Stimulated activated naive CD8-positive, alpha-beta T cell treated with anti-CD3 and anti-CD28 coated beads, Interleukin-15, Interleukin-2, amounts not matched to agents 100 ng/mL and 50 ng/mL, for 24 hours (primary cell): ENCODE measurements at regions not wholly inside any gene's neighbourhood (a gene's known extent, or its start where the extent isn't known, plus 50 kb on each side); places are given as distances from the start of the nearest gene placed in this dataset.
A peak's percentile ranks its signal among the peaks of the same experiment; 100 is the strongest.

ENCODE experiments used
- H3K27ac Mint-ChIP-seq: one replicate; pipeline ENCODE4 v1.8.0; 2021; ENCODE audit warnings: mild to moderate bottlenecking, mixed read lengths
- H3K27me3 Mint-ChIP-seq: one replicate; pipeline ENCODE4 v1.8.0; 2021; ENCODE audit warnings: mixed read lengths
- H3K36me3 Mint-ChIP-seq: one replicate; pipeline ENCODE4 v1.8.0; 2021; ENCODE audit warnings: low read depth, mixed read lengths
- H3K4me1 Mint-ChIP-seq: one replicate; pipeline ENCODE4 v1.8.0; 2021; ENCODE audit warnings: low read depth, mixed read lengths
- H3K4me3 Mint-ChIP-seq: one replicate; pipeline ENCODE4 v1.8.0; 2021; ENCODE audit warnings: mild to moderate bottlenecking, mixed read lengths
- H3K9me3 Mint-ChIP-seq: one replicate; pipeline ENCODE4 v1.8.0; 2021; ENCODE audit warnings: mixed read lengths

DNA sequence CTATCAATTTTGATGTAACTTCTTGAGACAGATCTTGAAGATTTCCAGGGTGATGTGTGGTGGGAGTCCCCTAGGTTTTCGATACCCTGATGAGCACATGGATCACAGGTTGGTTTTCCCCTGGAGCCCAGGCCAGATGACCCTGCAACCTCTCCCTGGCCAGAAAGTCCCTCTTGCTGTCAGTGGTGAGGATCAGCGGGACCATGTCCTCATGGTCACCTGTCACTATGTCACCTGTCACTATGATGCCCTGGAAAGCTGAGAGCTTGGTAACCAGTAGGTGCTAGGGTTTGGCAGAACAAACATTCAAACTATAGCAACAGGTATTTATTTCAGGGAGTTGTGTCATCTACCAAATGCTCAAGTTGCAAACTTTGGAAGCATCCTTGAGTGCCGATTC lies 197.9 kb downstream of the ARHGAP12 start:
- peaks cover 15% of the 10 kb centered on the region for H3K27me3 Mint-ChIP-seq
- no peaks in the 10 kb centered on the region for H3K4me1 Mint-ChIP-seq
- no peaks in the 10 kb centered on the region for H3K36me3 Mint-ChIP-seq
- H3K9me3 Mint-ChIP-seq = no peaks in the 10 kb centered on the region
- H3K4me3 Mint-ChIP-seq = no peak overlapping the region
- H3K27ac Mint-ChIP-seq = no peak overlapping the region

DNA sequence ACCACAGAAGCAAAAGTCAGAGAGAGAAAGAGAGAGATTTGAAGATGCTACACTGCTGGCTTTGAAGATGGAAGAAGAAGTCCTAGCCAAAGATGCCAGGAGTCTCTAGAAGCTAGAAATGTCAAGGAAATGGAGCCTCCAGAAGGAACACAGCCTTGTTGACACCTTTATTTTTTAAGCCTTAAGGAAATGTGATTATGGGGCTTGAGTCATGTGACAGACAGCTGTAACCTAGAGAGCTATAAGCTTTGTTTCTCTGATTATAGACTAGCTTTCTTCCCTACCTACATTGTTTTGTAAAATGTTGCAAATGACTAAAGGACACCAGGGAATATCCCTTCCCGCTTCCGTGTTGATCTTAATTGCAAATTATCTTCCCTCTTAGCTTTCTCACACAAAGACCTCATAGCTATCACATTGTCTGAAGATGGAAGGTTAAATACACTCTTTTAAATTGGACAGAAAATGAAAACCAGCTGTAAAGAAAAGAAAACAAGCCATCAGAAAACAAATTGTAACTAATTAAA lies 199.9 kb downstream of the ARHGAP12 start:
- H3K27ac Mint-ChIP-seq = no peak overlapping the region
- no peak overlapping the region for H3K4me3 Mint-ChIP-seq
- H3K9me3 Mint-ChIP-seq = no peaks in the 10 kb centered on the region
- H3K4me1 Mint-ChIP-seq = no peaks in the 10 kb centered on the region
- H3K27me3 Mint-ChIP-seq = peaks cover 15% of the 10 kb centered on the region
- H3K36me3 Mint-ChIP-seq = no peaks in the 10 kb centered on the region

DNA sequence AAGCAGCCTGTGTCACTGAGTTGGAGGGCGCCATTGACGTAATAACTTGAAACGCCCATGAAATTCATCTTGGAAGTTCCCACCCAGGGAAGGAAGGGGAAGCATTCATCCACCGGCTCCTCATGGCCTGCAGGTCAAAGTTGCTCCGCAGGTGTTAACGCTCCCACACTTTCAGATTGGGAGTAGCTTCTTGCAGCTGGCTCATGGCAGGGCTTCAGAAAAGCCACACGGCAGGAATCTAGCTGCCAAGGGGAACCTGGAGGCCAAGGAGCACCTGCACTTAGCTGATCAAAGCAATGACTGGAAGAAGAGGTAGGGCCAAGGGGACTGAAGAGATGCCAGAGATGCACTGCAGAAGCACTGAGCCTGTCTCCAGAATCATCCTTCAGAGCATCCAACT lies 203.2 kb downstream of the ARHGAP12 start:
- H3K27ac Mint-ChIP-seq = no peak overlapping the region

DNA sequence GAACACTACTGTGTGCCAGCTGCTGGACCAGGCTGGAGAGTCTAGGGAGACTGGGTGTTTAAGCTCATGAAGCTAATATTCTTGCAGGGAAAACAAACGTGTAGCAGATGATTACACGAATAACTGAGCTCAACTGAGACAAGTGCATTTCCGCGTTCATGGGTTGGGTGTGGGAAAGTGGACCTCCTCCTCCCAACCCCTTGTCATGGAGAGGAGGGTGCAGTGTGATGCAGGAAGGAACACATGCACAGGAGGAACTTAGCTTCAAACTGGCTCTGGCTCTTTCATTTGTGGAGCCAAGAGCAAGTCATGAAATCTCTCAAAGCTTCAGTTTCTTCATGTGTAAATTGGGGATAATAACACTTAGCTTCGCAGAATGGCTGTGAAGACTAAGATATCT lies 204.3 kb downstream of the ARHGAP12 start:
- Mint-ChIP-seq H3K27ac (no peak overlapping the region), H3K36me3 (no peaks in the 10 kb centered on the region), H3K27me3 (no peaks in the 10 kb centered on the region), H3K9me3 (no peaks in the 10 kb centered on the region), H3K4me3 (no peak overlapping the region), H3K4me1 (no peaks in the 10 kb centered on the region)

More for the DNA sequence above, 203.2 kb downstream of the ARHGAP12 start:
- H3K27me3 Mint-ChIP-seq = peaks cover 2% of the 10 kb centered on the region
- H3K36me3 Mint-ChIP-seq = no peaks in the 10 kb centered on the region
- H3K4me1 Mint-ChIP-seq = no peaks in the 10 kb centered on the region
- no peak overlapping the region for H3K4me3 Mint-ChIP-seq
- H3K9me3 Mint-ChIP-seq = no peaks in the 10 kb centered on the region

DNA sequence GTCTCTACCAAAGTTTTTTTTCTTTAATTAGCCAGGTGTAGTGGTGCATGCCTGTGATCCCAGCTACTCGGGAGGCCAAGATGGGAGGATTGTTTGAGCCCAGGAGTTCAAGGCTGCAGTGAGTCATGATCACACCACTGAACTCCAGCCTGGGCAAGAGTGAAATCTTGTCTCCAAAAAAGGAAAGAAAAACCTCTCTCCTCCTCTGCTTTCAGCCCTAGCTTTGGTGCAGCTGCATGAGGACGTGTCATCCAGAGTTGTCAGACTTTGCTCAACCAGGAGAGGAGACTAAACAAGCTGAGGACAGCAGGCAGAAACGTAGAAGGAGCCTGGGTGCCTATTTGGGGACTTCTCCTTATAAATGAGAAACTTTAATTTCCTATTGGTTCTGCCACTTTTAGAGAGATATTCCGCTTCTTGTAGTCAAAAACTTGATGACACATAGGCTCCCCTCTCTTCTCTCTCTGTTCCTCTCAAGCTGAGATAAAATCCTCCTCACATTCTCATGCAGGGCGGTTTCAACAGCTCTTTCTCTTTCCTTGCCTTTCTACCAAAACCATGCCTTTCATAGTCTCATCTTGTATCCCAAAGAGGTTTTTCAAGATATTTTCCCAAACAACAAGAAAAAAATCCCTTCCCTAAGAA lies 205.4 kb downstream of the ARHGAP12 start:
- Mint-ChIP-seq H3K27me3 (no peaks in the 10 kb centered on the region), H3K27ac (no peak overlapping the region), H3K4me3 (no peak overlapping the region), H3K36me3 (no peaks in the 10 kb centered on the region), H3K4me1 (no peaks in the 10 kb centered on the region), H3K9me3 (no peaks in the 10 kb centered on the region)

DNA sequence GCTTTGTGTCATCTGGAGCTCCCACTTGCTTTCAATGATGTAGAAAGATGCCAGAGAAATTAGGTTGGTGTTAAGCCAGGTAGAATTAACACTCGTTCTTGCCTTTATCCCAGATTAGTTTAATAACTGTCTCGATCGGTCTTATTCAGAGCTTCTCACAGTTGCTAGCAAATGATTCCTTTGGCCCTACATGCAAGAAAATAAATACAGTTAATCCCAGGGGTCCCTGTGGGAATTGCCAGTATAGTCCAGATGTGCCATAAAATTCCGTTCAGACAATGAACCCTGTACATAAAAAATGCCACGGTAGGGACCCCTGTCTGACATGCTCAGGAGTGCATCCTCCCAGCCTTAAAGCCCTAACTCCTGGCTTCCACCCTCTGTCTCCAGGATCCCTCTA lies 207.5 kb downstream of the ARHGAP12 start:
- Mint-ChIP-seq H3K27me3 (no peaks in the 10 kb centered on the region), H3K36me3 (no peaks in the 10 kb centered on the region), H3K4me1 (no peaks in the 10 kb centered on the region), H3K9me3 (no peaks in the 10 kb centered on the region), H3K4me3 (no peak overlapping the region), H3K27ac (no peak overlapping the region)

- H3K4me3 Mint-ChIP-seq = no peak overlapping the region
- H3K27me3 Mint-ChIP-seq = no peaks in the 10 kb centered on the region
- H3K4me1 Mint-ChIP-seq = no peaks in the 10 kb centered on the region
- no peak overlapping the region for H3K27ac Mint-ChIP-seq
- no peaks in the 10 kb centered on the region for H3K9me3 Mint-ChIP-seq
- no peaks in the 10 kb centered on the region for H3K36me3 Mint-ChIP-seq
Measured at GRCh38 chr10:31720546-31720945, 208.1 kb downstream of the ARHGAP12 start.

GRCh38 chr10:31709476-31709875 lies 219.2 kb downstream of the ARHGAP12 start:
- H3K4me3 Mint-ChIP-seq = no peak overlapping the region
- peaks cover 27% of the 10 kb centered on the region for H3K4me1 Mint-ChIP-seq
- peaks cover 4% of the 10 kb centered on the region for H3K36me3 Mint-ChIP-seq
- no peak overlapping the region for H3K27ac Mint-ChIP-seq
- H3K9me3 Mint-ChIP-seq = peaks cover 17% of the 10 kb centered on the region
- no peaks in the 10 kb centered on the region for H3K27me3 Mint-ChIP-seq

DNA sequence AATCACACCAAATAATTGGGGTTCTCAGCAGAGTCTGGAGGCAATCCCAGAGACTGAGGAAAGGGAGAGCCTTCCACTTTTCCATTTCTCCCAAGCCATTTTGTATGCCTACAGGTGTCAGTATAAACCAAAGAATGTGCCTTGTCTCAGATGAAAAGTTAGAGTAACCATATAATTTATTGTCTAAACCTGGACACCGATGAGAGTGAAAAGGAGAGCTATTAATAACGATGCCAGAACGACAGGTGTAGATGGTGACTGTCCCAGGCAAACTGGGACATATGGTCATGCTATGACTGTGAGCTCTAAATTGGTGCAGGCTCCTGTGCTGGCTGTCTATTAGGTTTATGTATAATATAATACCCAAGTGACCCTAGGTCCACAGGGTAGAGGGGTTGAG lies 219.6 kb downstream of the ARHGAP12 start:
- H3K4me1 Mint-ChIP-seq = peaks cover 27% of the 10 kb centered on the region
- H3K36me3 Mint-ChIP-seq = peaks cover 4% of the 10 kb centered on the region
- H3K4me3 Mint-ChIP-seq = no peak overlapping the region
- no peak overlapping the region for H3K27ac Mint-ChIP-seq
- H3K9me3 Mint-ChIP-seq = peaks cover 17% of the 10 kb centered on the region
- no peaks in the 10 kb centered on the region for H3K27me3 Mint-ChIP-seq

DNA sequence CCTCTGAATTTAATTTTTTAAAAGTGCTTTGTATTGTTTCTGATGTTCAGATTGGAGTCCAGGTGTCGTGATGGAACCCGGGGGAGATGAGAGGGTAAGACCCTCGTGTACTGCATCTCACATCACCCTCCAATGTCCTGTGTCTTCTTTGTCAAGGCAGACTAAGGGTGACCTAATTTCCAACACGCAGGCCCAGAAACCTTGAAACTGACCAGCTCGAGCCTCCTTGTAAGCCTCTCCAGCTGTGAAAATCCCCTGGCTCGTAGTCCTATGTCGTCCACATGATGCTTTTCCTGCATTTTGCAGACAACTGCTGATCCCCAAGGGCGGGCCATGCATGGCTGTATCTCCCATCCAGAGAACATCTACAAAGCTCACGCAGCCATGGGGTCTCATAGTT lies 220.2 kb downstream of the ARHGAP12 start:
- Mint-ChIP-seq H3K36me3 (peaks cover 4% of the 10 kb centered on the region), H3K27ac (peak overlapping the region; percentile 24), H3K27me3 (no peaks in the 10 kb centered on the region), H3K4me1 (peaks cover 27% of the 10 kb centered on the region), H3K9me3 (peaks cover 17% of the 10 kb centered on the region), H3K4me3 (no peak overlapping the region)

DNA sequence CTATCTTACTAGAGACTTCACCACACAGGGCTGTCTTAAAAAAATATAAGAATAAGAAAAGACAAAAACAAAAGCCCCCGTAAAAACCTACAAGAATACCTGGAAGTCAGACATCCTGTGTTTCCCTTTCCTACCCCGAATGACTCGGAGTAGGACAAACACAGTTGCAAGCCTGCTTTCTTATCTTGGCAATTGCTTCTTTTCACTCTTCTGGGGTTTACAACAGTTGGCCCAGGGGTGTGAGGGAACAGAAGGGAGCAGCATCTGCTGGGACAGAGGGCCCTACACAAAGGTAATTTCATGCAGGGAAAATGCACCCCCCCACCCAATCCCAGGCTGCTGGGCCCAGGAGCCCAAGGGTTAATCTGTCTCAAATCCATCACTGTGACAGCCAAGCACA lies 220.6 kb downstream of the ARHGAP12 start:
- Mint-ChIP-seq H3K4me3 (peak overlapping the region; percentile 42), H3K27me3 (no peaks in the 10 kb centered on the region), H3K4me1 (peaks cover 27% of the 10 kb centered on the region), H3K9me3 (peaks cover 17% of the 10 kb centered on the region), H3K36me3 (peaks cover 4% of the 10 kb centered on the region), H3K27ac (peak overlapping the region; percentile 87)

DNA sequence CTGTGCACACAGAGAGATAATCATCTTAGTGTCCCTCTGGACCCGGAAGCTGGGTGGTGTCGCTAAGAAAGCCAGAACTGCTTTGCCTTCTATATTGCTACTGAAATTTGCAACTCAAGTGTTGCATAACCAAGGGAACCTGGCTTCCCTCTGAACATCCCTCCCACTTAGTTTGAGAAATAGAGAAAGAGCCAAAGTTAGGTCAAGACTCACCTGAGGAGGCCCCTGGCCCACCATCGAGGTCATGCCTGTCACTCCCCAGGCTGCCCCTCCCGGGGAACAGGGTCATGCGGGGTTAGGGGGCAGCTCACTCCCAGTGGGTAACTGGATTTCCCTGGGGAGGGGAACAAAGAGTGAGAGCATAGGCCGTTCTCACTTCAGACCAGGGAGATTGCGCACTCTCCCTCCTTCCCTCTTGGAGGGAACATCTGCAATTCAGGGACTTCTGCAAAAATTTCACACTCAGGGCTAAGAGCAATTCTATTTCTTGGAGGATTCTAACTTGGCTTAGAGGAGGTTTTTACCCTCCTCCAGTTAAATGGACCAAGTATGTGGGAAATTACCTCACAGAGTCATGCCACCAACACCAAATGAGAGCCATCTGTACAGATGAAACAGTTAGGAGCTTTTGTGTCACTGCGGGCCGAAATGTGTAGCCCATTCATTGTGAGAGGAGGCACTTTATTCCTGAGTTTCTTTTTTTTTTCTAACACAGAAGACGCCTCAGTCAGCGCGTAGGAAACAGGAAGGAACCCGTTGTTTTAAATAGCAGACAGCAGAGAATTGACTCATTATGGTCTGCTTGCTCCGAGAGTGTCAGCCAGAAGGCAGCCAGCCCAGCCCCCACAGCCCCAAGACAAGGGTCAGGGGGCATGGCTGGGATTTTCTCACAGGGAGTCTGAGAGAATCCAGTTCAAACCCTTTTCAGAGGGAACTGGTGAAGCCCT lies 221.3 kb downstream of the ARHGAP12 start:
- H3K36me3 Mint-ChIP-seq = peaks cover 7% of the 10 kb centered on the region
- H3K27me3 Mint-ChIP-seq = no peaks in the 10 kb centered on the region
- H3K9me3 Mint-ChIP-seq = peaks cover 12% of the 10 kb centered on the region
- peak overlapping the region; percentile 42 for H3K4me3 Mint-ChIP-seq
- peaks cover 30% of the 10 kb centered on the region for H3K4me1 Mint-ChIP-seq
- peak overlapping the region; percentile 87 for H3K27ac Mint-ChIP-seq

DNA sequence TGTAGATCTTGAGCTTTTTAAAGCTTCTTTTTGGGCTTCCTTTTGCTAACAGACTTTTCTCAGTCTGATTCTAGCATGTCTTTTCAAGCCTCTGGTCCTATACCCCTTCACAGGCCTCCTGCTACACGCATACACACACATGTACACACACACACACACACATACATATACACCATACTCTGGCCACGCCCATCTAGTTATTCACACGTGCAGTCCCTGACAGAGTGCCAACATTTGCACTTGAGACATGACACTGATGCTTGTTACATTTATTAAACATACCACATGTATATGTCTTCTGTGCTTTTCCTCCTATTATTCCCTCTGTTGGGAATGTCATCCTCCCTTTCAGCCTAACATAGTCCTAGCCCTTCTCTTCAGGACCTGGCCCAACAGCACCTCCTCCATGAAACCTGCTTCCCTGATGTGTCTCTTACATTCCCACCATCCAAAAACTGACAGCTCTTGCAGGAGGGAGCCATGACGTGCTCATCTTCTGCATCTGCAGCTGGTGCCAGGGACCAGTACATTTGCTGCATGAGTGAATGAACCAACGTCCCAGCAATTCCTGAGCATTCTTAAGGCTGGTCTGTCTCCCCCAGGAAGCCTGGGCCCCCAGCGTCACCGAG lies 222.1 kb downstream of the ARHGAP12 start:
- peak overlapping the region; percentile 42 for H3K4me3 Mint-ChIP-seq
- no peaks in the 10 kb centered on the region for H3K27me3 Mint-ChIP-seq
- peaks cover 38% of the 10 kb centered on the region for H3K4me1 Mint-ChIP-seq
- H3K9me3 Mint-ChIP-seq = peaks cover 7% of the 10 kb centered on the region
- peaks cover 9% of the 10 kb centered on the region for H3K36me3 Mint-ChIP-seq
- peak overlapping the region; percentile 22 for H3K27ac Mint-ChIP-seq

- Mint-ChIP-seq H3K4me3 (no peak overlapping the region), H3K9me3 (peaks cover 4% of the 10 kb centered on the region), H3K27ac (no peak overlapping the region), H3K36me3 (peaks cover 5% of the 10 kb centered on the region), H3K4me1 (peaks cover 41% of the 10 kb centered on the region), H3K27me3 (no peaks in the 10 kb centered on the region)
Measured at GRCh38 chr10:31705136-31705535, 223.5 kb downstream of the ARHGAP12 start.

- no peaks in the 10 kb centered on the region for H3K27me3 Mint-ChIP-seq
- no peak overlapping the region for H3K27ac Mint-ChIP-seq
- H3K4me3 Mint-ChIP-seq = no peak overlapping the region
- peaks cover 5% of the 10 kb centered on the region for H3K36me3 Mint-ChIP-seq
- no peaks in the 10 kb centered on the region for H3K9me3 Mint-ChIP-seq
- H3K4me1 Mint-ChIP-seq = peaks cover 43% of the 10 kb centered on the region
Measured at GRCh38 chr10:31704195-31704594, 224.4 kb downstream of the ARHGAP12 start.
